UCSD-AML1 (cell line): ENCODE measurements at regions not wholly inside any gene's neighbourhood (a gene's known extent, or its start where the extent isn't known, plus 50 kb on each side); places are given as distances from the start of the nearest gene placed in this dataset.
"Not testable (repeated sequence)": the region's sequence is repeated elsewhere in the genome, so short reads cannot be mapped to it uniquely, and the experiment has no call there.

ENCODE experiments used
- DNase-seq: peaks from one replicate; lab custom pipeline; 2025; ENCODE audit not compliant: unreplicated experiment; lab: John Stamatoyannopoulos, UW

DNA sequence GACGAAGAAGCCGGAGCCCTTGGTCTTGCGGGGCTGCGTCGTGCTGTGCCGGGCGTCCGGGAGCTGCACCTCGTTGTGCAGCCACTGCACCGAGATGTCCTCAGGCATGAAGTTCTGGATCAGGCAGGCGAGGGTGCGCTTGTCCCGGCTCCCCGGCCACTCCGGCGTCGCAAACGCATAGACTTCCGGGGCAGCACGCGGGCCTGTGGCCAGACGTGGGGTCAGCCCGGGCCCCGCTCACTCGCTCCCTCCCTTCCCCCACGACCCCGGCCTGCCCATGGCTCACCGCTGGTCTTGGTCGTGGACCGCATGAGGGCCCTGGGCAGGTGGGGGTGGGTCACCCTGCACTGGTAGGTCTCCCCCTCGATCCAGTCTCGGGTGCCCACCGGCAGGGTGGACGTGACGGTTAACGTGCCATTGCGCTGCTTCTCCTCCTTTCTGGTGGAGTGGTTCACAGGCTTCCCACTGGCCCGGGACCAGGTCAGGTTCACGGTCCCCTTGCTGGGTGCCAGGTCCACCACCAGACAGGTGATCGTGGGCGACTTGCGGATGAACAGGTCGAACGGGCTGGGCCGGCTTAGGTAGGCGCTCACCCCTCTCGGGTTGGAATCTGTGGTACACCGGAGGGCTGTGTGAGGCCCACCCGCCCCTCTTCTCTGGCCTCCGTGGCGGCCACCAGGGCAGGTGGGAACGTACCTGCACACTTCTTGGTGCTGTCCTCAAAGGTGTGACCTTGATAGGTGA is 74.0 kb downstream of the TMEM121 start:
- not testable (repeated sequence) for DNase-seq

DNA sequence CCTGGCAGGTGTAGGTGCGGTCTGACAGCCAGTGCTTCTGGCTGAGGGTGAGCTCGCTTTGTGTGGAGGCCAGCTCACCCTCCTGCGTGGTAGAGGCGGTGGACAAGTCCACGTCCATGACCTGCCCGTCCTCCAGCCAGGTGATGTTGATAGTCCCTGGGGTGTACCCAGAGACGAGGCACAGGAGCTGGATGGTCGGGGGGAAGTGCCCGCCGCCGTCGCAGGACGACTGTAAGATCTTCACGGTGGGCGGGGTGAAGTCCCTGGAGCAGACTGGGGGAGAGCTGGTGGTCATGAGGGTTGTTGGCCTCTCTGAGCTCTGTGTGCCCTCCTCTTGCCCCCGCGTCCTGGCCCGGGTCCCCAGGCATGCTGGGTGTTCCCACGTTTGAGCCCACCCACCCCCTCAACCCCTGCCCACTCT is 74.6 kb downstream of the TMEM121 start:
- DNase-seq = no peak

DNA sequence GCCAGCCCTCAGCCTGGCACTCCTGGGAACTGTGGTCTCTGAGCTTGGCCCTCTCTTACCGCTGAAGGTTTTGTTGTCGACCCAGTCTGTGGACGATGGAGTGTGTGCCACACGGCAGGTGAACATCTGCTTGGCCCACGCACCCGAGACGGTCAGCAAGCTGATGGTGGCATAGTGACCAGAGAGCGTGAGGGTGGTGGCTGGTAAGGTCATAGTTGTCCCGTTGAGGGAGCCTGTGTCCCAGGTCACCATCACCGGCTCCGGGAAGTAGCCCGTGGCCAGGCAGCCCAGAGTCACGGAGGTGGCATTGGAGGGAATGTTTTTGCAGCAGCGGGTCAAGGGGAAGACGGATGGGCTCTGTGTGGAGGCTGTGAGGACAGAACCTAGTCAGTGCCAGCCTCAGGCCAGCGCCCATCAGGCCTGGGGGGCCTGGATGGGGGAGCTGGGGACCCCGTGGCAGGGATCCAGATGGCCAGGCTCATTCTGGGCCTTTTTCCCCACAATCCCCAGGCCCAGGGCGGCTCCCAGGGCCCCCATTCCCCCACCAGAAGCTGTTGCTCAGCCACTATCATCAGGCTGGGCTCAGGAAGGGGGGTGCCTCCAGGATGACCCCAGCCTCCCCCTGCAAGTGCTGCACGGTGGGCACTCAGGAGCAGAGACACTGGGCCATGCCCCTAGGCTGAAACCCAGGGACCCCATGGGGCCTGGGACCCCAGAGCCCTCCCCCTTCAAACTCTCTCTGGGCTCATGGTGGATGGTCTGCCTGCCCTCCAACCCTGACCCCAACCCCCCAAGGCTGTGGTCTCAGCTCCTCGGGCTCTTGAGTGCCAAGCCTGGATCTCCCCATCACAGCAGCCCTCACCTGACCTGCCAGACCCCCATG is 75.2 kb downstream of the TMEM121 start:
- DNase-seq = no peak

DNA sequence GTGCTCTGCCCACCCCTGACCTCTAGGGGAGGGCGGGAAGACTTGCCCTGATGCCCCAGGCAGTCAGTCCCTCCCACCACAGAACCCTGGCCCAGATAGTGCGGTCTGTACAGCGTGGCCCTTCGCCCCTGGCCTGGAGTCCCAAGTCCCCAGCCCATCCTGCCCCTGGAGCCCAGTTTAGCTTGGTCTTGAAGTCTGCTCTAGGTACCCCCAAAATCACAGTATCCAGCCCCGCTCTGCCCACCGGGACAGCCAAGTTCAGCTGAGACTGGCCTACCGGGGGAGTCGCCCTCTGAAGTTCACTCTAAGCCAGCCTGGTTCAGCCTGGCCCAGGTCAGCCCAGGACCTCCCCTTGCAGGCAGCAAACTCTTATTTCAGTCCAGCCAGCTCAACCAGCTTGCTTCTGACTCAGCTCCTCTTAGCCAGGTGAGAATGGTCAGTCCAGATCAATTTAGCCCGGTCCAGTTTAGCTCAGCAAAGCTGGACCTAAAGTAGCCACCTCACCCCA is 75.9 kb downstream of the TMEM121 start:
- no peak for DNase-seq

DNA sequence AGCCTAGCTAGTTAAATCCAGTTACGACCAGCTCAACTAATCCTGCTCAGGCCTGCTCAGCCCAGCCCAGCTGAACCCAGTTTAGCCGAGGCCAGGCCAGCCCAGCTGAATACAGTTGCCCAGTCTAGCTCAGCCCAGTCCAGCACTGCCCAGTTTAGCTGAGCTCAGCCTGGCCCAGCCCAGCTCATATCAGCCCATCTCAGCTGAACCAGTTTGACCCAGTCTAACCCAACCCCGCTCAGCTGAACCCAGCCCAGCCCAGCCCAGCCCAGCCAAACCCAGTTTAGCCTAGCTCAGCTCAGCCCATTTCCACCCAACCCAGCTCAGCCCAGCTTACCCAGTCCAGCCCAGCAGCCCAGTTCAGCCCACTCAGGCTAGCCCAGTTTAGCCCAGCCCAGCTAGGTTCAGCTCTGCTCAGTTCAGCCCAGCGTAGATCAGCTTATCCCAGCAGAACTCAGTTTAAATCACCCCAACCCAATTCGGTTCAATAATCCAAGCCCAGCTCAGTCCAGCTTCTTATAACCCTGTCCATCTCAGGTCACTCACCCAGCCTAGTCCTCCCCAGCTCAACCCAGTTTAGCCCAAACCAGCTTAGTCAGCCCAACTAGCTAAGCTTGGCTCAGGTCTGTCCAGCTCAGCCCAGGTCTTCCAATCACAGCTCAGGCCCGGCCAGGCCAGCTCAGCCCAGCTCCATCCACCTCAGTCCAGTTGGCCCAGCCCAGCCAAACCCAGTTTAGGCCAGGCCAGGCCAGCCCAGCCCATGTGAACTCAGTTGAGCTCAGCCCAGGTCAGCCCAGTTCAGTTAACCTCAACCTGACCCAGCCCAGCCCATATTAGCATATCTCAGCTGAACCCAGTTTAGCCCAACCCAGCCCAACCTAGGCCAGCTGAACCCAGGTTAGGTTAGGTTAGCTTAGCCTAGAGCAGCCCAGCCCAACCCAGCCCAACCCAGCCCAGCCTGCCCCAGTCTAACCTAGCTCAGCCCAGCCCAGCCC is 76.7 kb downstream of the TMEM121 start:
- no peak for DNase-seq

DNA sequence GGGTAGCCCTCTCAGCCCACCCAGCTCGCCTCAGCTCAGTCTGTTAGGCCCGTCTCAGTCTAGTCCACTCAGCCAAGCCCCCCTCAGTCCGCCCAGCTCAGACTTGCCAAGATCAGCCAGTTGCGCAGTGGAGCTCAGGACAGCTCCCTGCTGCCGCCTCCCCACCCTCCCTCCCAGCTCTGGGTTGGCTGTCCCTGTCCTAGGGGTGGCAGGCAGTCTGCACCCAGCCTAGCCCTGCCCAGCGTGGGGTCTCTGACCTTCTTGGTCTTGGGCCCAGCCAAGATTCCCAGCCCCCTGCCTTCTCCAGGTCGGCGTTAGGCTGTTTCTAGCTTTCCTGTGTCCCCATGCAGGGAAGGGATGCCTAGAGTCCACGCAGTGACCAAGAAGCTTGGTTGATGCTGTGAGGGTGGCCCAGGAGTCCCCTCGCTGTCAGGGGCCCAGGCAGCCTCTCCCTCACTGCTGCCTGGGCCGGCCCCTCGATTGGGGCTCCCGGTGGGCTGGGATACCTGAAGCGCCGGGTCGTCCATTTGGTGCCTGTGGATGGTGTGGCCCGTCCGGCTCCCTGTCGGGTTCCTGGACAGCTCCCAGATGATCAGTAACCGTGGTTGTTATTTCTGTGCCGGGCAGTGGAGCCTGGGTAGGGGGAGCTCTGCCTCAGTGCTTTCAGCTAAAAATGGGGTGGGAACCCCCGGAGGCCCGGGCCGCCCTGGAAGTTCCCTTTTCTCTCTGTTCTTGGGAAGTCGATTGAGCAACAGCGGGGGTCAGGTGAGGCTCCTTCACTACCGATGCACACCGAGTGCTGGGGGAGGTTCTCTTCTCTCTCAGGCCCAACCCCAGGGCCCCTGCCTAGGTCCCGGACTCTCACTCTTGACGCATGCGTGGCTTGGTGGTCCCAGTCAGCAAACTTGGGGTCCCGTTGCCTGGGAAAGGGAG is 78.4 kb downstream of the TMEM121 start:
- DNase-seq = not testable (repeated sequence)

DNA sequence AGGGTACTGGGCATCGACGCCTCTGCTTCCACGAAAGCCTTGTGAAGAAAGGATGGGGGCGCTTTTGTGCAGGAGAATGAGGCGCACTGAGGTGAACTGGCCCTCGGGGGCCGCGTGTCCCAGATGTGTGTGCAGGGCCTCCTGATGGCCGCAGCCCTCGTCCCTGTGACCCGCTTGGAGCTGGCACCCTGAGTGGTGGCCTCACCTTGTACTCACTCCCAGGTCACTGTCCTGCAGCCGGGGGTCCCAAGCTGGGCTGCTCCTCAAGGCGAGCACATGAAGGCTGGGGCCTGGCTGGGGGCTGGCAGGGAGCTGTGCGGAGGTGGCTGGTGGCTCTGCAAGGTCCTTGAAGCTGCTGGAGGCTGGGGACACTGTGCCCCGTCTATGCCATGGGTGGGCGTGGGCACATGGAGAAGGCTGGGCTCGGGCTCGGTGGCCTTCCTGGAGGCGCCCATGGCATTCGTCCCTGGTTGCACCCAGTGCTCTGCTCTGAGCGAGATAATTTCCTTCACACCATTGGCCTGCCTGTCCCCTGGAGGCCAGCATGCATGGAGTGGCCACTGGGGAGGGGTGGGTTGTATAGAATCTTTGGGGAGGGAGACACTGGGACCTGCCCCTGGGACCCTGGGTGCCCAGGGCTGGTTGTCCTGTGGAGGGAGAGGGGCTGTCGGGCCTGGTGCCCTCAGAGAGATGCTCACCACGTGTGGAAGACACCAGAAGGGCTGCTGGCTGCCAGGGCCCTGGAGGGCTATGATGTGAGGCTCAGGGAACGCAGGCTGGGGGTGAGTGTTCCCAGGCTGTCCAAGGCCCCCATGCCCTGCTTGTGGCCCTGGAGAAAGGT is 79.3 kb downstream of the TMEM121 start:
- no peak for DNase-seq

DNA sequence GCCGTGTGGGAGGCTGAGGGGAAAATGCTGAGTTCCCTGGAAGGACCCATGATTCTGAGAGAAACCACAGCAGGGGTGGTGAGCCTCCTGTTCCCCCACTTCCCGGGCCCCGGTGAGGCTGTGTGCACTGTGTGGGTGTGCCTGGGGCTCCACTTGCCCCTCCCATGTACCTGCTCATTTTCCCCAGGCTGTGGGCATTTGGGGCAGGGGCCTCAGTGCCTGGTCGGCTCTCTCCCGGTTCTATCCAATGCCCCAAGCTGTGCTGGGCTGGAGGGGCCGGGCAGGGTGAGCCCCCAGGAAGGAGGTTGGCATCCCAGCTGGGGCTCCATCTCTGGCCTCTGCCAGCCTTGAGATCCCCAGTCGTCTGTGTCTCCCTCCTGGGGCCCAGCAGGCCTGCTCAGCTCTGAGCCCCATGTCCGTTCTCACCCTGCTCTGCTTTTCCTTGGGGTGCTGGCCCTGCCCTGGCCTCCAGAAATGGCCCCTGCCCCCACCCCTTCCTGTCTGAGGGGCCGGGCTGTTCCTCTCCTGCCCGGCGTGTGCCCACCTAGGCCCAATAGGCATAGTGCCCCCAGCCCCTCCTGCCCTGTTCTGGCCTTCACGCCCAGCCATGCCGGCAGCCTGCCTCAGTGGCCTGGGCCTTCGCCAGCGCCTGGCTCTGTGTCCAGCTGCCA is 80.1 kb downstream of the TMEM121 start:
- not testable (repeated sequence) for DNase-seq

DNA sequence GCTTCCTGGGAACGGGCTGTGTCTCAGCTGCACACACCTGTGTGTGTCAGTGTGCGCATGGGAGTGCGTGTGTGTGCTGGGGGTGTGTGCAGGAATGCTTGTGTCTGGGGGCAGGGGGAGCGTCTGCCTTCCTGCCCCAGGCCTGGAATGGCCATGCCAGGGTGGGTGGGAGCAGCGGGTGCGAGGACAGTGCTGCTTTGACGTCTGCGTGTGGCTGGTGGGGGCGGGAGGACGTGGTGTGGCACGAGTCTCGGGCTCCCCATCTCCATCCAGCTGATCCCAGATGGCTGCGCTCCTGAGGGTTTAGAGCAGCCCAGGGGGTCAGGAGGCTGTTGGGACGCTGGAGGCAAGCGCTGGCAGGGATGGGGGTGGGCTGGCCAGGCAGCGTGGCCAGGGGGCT is 80.6 kb downstream of the TMEM121 start:
- DNase-seq = not testable (repeated sequence)

DNA sequence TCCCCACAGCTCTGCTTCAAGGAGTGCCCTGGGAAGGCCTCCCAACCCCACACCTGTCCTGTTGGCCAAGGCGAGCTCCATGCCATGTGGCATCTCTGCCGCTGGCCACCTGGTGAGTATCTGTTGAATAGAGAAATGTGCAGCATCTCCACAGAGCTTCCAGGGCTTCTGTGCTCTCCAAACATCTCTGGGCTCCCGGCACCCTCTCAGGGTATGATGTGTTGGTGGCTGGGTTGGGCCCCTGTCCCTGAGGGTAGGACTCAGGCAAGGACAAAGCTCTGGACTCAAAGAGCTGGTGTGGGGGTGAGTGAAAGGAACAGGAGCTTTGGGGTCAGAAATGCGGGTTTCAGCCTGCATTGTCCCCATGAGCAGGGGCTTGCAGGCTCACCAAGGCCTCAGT is 88.6 kb downstream of the TMEM121 start:
- DNase-seq = not testable (repeated sequence)

DNA sequence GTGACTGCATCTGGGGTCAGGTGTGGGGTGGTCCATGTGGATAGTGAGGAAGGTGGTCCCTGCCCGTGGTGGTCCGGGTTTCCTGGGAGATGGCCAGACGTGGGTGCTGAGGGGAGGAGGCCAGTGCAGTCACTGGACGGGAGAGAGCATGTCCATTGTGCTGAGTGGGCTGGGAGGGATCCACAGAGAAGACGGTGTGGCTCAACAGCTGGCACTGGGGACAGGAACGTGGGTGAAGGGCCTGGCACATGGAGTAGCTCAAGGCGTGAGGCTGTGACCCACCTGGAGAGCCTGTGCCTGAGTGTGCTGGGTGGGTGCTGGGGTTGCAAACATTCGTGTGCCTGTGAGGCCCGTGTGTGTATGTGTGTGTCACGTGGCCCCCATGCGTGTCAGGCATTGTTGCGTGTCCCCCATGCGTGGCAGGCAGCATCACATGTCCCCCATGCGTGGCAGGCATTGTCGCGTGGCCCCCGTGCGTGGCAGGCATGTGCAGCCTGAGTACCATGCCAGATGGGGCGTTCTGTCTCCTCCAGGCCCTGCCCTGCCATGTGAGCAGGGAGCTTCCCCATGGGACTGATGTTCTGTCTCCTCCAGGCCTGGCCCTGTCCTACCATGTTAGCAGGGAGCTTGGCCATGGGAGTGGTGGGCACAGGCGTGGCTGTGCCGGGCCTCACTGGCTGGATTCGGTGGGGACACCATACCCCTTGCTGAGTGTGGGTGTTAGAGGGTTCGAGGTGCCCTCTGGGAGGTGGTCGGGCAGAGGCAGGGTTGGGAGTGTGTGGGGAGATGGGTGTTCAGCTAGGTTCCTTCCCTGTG is 89.8 kb downstream of the TMEM121 start:
- DNase-seq = not testable (repeated sequence)

DNA sequence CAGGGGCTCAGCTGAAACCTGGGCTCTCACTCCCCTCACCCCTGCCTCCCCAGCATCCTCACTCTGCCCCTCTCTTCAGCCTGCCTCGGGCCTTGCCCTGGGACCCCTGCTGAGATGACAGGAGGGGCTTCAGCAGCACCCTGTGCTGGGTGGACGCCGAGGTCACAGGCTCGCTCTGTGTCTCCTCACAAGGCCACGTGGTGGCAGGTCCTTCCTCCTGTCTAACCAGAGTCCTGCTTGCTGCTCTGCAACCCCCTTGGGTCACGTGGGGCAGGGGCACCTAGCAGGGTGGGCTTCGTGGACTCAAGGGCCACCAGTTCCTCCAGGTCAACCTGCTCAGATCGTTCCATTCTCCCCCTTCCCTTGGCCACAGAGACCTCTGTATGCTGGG is 90.4 kb downstream of the TMEM121 start:
- DNase-seq = no peak

DNA sequence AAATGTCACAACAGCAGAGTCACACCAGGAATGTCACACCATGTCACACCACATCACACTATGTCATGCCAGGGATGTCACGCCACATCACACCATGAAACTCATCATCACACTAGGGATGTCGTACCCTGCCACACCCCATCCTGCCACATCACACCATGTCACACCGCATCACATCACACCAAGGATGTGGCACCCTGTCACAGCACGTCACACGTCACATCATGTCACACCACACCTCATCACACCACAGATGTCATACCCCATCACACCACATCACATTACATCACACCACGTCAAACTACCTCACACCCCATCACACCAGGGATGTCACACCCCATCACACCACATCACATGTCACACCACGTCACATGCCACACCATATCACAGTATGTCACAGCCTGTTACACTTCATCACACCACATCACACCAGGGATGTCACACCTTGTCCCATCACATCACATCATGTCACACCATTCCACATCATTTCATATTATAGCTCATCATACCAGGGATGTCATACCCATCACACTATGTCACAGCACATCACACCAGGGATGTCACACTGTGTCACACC is 90.9 kb downstream of the TMEM121 start:
- DNase-seq = no peak

DNA sequence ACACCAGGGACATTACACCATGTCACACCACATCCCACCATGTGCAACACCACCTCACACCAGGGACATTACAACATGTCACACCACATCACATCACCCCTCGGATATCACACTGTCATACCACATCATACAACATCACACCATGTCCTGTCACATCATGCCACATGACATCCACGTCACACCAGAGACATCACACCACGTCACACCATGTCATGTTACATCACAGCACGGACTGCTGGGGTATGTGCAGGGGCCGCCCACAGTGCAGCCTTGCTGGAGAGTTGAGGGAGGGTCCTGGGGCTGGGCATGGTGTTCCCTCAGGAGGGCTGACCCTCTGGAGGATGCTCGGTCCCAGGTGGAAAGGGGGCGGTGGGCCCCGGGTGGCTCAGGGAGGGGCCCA is 91.4 kb downstream of the TMEM121 start:
- not testable (repeated sequence) for DNase-seq

DNA sequence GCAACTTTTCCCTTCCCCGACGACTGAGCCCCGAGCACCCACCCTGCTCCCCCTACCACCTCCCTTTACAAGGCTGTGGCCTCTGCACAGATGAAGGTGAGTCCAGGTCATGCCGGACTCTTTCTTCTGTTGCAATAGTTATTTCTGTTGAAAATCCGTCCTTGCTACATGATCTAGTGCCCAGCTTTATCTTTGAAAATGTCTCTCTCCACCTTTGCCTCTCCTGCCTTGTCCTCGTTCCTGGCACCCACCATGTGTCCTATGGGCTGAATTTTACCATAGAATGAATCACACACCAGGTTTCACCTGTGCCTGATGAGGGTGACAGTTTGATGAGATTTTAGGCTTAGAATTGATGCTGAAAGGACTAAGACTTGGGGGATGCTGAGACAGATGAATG is 92.9 kb downstream of the TMEM121 start:
- not testable (repeated sequence) for DNase-seq

DNA sequence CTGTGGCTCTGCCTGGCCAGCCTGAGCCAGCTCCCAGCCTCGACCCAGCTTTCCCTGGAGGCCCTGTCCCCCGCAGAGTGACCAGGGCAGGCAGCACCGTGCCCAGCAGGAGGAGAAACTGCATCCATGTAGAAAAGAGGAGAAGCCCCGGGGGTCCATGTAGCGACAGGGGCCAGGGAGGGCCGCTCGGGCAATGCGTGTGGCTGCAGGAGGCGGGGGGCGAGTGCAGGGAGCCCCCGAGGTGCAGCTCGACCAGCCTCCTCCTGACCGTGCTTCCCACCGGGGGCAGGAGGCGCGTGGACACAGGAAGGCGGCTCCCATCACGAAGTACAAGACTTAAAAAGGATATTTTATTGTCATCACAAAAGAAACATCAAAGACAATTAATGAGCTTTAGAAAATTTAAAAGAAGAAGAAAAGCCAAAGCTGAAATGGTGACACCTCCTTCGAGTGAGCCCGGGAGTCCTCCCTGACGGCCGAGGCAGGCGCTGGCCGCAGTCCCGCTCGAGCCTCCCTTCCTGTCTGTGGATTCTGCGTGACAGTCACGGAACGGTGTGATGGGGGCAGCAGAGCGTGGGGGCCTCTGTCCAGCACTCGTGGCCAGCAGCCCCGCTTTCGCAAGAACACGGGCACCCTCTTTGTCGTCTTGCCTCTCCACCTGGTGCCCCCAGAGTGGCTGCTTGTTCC is 93.9 kb downstream of the TMEM121 start:
- not testable (repeated sequence) for DNase-seq
